ENCODE measurements at regions not wholly inside any gene's neighbourhood (a gene's known extent, or its start where the extent isn't known, plus 50 kb on each side); places are given as distances from the start of the nearest gene placed in this dataset.

- TF ChIP-seq POLR2A (IDR thresholded peaks at IDR 0.05) (no peak), CTCF (IDR thresholded peaks at IDR 0.05) (no peak)
Observed at GRCh38 chr12:97411341-97411740, 51.3 kb upstream of the RMST start.

All from prostate gland (tissue), 2 donors.